GM12878 (cell line): ENCODE measurements at regions not wholly inside any gene's neighbourhood (a gene's known extent, or its start where the extent isn't known, plus 50 kb on each side); places are given as distances from the start of the nearest gene placed in this dataset.

ENCODE experiments used
- ATAC-seq: fragments of 200-7000 bp; cut with Tn5 transposase; 3 replicates; pipeline ENCODE4 v1.9.1; 2020; ENCODE audit warnings: mild to moderate bottlenecking, moderate library complexity
- BruUV-seq: library from RNA; stranded (reverse); fragments of 400-500 nt; replicated peaks from 2 replicates; lab custom pipeline; 2021; lab: Mats Ljungman, UMichigan
- CTCF ChIA-PET: fragments of 300-600 bp; sonication (Branson Sonifier 250); formaldehyde crosslinking; extraction: SDS; loops from one replicate; lab custom pipeline; 2021; ENCODE audit warnings: inconsistent platforms; lab: Yijun Ruan, JAX
- POLR2A ChIA-PET: fragments of 350-600 bp; formaldehyde crosslinking; extraction: SDS; loops from one replicate; lab custom pipeline; 2021; ENCODE audit warnings: inconsistent platforms; lab: Charles Lee
- RAD21 ChIA-PET: fragments of 300-600 bp; sonication (Branson Sonifier 250); formaldehyde crosslinking; loops from one replicate; lab custom pipeline; 2023; ENCODE audit warnings: antibody characterized with exemption; ENCODE audit not compliant: unreplicated experiment; lab: Charles Lee
- SMC1A ChIA-PET: fragments of 300-600 bp; sonication (Branson Sonifier 250); formaldehyde crosslinking; loops from one replicate; lab custom pipeline; 2023; ENCODE audit not compliant: unreplicated experiment, uncharacterized antibody; lab: Charles Lee
- DNase-seq: peaks from one replicate; pipeline ENCODE4 v3.0.0-alpha.2; 2011; ENCODE audit warnings: low read depth, low spot score
- FAIRE-seq: peaks from 3 replicates; lab custom pipeline; 2011; peaks lifted over from hg19 to GRCh38; lab: Jason Lieb, UNC
- H2AFZ ChIP-seq: 2 replicates; pipeline ENCODE4 v1.6.0; 2011; ENCODE audit warnings: low read depth, low read length, control low read depth; ENCODE audit not compliant: control insufficient read depth
- H3K27ac ChIP-seq: 2 replicates; pipeline ENCODE4 v1.5.1; 2011; ENCODE audit warnings: control low read depth; ENCODE audit not compliant: control insufficient read depth, insufficient read depth
- H3K27me3 ChIP-seq, 2 experiments: replicated peaks in 1 of 2; 2 replicates each; pipeline versions ENCODE4 v1.6.0 to v1.6.1; 2011; ENCODE audit warnings: low read length in 1 of 2; ENCODE audit not compliant: control insufficient read depth in 2 of 2, insufficient read depth in 2 of 2
- H3K36me3 ChIP-seq, 2 experiments: 2 replicates each; pipeline ENCODE4 v1.5.1; 2011; ENCODE audit warnings: low read length in 1 of 2; ENCODE audit not compliant: control insufficient read depth in 2 of 2, insufficient read depth in 2 of 2
- H3K4me1 ChIP-seq: 2 replicates; pipeline ENCODE4 v1.6.1; 2011; ENCODE audit warnings: mild to moderate bottlenecking, low read length, moderate library complexity, mixed read lengths; ENCODE audit not compliant: control insufficient read depth, insufficient read depth
- H3K4me2 ChIP-seq: 2 replicates; pipeline ENCODE4 v1.6.0; 2011; ENCODE audit warnings: control low read depth; ENCODE audit not compliant: control insufficient read depth, insufficient read depth
- H3K4me3 ChIP-seq: fragments of 200-600 bp; sonication (generic); 2 replicates; pipeline ENCODE4 v1.5.1; 2016
- H3K79me2 ChIP-seq: 2 replicates; pipeline ENCODE4 v1.6.0; 2011; ENCODE audit warnings: low read length; ENCODE audit not compliant: control insufficient read depth, insufficient read depth
- H3K9ac ChIP-seq: 2 replicates; pipeline ENCODE4 v1.8.0; 2011; ENCODE audit warnings: low read length, control low read depth, mixed read lengths; ENCODE audit not compliant: control insufficient read depth, insufficient read depth
- H3K9me3 ChIP-seq: replicated peaks from 3 replicates; pipeline ENCODE4 v1.5.1; 2011; ENCODE audit warnings: mild to moderate bottlenecking, low read length; ENCODE audit not compliant: control insufficient read depth, insufficient read depth
- H4K20me1 ChIP-seq: 2 replicates; pipeline ENCODE4 v1.6.0; 2011; ENCODE audit not compliant: control insufficient read depth, insufficient read depth
- ETV6 ChIP-seq, 2 experiments: fragments of 450-650 bp in 1 of 2; IDR thresholded peaks in 1 of 2; conservative IDR thresholded peaks in 1 of 2; 2 replicates each; pipeline ENCODE4 v1.6.1; 2014; ENCODE audit warnings: antibody characterized with exemption in 1 of 2, borderline replicate concordance in 1 of 2, low read depth in 1 of 2, mild to moderate bottlenecking in 1 of 2, moderate library complexity in 1 of 2
- RAD21 ChIP-seq: IDR thresholded peaks from 2 replicates; pipeline ENCODE4 v1.6.1; 2011; ENCODE audit warnings: mild to moderate bottlenecking, low read depth, low read length, moderate library complexity; ENCODE audit not compliant: insufficient read depth
- RAD51 ChIP-seq: fragments of 450-650 bp; IDR thresholded peaks from 2 replicates; pipeline ENCODE4 v1.6.1; 2016; ENCODE audit warnings: moderate library complexity, mild to moderate bottlenecking, inconsistent platforms
- SRF ChIP-seq, 2 experiments: IDR thresholded peaks; 2 replicates each; pipeline ENCODE4 v1.6.1; 2011; ENCODE audit warnings: low read depth in 2 of 2, low read length in 2 of 2, mild to moderate bottlenecking in 1 of 2, moderate library complexity in 1 of 2
- ZNF217 ChIP-seq: fragments of 450-650 bp; IDR thresholded peaks from 2 replicates; pipeline ENCODE4 v1.6.1; 2017; ENCODE audit warnings: antibody characterized with exemption, mild to moderate bottlenecking
- in situ Hi-C: fragments of 300-500 bp; cut with MboI; formaldehyde crosslinking; loops from 9 replicates; pipeline ENCODE4 v1.14.3; 2018; ENCODE audit warnings: mixed read lengths
- intact Hi-C: fragments of 100-400 bp; cut with micrococcal nuclease; formaldehyde crosslinking; loops from one replicate; pipeline ENCODE4 v1.14.2; 2022; ENCODE audit not compliant: unreplicated experiment
- TF ChIP-seq, protein P1 (sequence below): fragments of 450-650 bp; IDR thresholded peaks from 2 replicates; pipeline ENCODE4 v1.6.1; 2017; ENCODE audit warnings: borderline replicate concordance

DNA sequence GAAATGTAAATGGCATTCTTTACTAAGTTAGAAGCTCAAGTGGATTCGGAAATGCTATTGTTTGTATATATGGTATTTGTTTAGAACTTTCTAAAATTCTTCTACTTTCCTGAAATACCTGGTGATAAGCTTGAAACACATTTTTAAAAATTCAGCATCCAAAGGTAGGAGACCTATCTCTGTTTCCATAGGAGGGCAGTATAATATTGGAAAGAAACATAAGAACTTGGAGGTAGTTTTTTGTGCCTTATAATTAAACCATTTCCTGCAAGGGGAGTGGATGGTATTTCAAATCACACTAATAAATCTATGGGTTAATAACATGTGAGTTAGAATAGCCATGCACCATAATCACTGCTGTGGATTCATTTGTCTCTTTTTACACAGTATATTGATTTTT, 217.4 kb upstream of the AADAT start (continued):
- TF ChIP-seq SRF (IDR thresholded peaks at IDR 0.05; ENCODE audit: low read depth in 2 of 2, low read length in 2 of 2) (no peak), ETV6 (conservative IDR thresholded peaks at IDR 0.05 in 1 of 2, IDR thresholded peaks at IDR 0.05 in 1 of 2; ENCODE audit: borderline replicate concordance in 1 of 2, low read depth in 1 of 2) (no peak), RAD21 (peak; percentile 23; the same call in 1 of the 2 replicates)

DNA sequence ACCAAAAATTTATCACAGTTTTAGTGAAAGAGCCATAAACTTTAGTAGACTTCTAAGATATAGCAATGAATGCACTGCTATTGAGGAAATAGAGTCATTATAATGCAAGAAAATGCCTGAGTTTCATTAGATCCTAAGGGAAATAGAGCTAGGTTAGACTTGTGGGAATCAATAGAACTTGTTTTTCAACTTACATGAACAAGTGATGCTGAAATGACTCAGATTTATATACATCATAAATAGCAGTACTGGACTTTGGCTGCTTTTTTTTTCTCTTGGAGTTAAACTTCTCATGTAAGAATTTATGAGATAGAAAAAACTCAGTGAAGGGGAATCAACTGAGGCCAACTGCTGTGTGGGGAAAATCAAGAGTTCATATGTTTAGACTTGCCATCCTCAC, 216.5 kb upstream of the AADAT start:
- Histone ChIP-seq H3K79me2 (no peaks in the 10 kb centered on the region), H2AFZ (no peak overlapping the region), H3K27me3 (no peaks in the 10 kb centered on the region), H3K9me3 (no peaks in the 10 kb centered on the region; the same call in 2 of the 3 replicates), H3K9ac (no peak overlapping the region), H4K20me1 (no peaks in the 10 kb centered on the region), H3K4me2 (no peak overlapping the region), H3K36me3 (no peaks in the 10 kb centered on the region), H3K4me1 (no peaks in the 10 kb centered on the region), H3K27ac (no peak overlapping the region), H3K4me3 (no peak overlapping the region)
- no TSS peak for BruUV-seq
- POLR2A ChIA-PET = no interaction called here
- intact Hi-C loops (no loop called here), in situ Hi-C loops (no loop called here)
- no peak for ATAC-seq
- RAD21 ChIA-PET = interaction anchor here (1.8 kb wide), 1 partner anchor 68 kb away, joined by 7 read pairs; no protein-coding TSS in a partner anchor
- no peak for TF ChIP-seq ZNF217
- TF ChIP-seq, protein P1, sequence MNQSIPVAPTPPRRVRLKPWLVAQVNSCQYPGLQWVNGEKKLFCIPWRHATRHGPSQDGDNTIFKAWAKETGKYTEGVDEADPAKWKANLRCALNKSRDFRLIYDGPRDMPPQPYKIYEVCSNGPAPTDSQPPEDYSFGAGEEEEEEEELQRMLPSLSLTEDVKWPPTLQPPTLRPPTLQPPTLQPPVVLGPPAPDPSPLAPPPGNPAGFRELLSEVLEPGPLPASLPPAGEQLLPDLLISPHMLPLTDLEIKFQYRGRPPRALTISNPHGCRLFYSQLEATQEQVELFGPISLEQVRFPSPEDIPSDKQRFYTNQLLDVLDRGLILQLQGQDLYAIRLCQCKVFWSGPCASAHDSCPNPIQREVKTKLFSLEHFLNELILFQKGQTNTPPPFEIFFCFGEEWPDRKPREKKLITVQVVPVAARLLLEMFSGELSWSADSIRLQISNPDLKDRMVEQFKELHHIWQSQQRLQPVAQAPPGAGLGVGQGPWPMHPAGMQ = no peak
- no peak for TF ChIP-seq RAD51
- SMC1A ChIA-PET = interaction anchor here (3.9 kb wide), 1 partner anchor 69 kb away, joined by 15 read pairs; no protein-coding TSS in a partner anchor
- CTCF ChIA-PET = interaction anchor here (0.9 to 3.6 kb wide), 5 partner anchors 15 to 191 kb away, joined by 3 to 22 read pairs (median 5); no protein-coding TSS in a partner anchor
- no peak for FAIRE-seq
- no peak for DNase-seq
